ENCODE measurements at regions not wholly inside any gene's neighbourhood (a gene's known extent, or its start where the extent isn't known, plus 50 kb on each side); places are given as distances from the start of the nearest gene placed in this dataset.
A peak's percentile ranks its signal among the peaks of the same experiment; 100 is the strongest.

GRCh38 chr2:21819454-21819853 lies 695.7 kb downstream of the TDRD15 start:
- no TSS peak for BruUV-seq (replicated peaks)
- H2AFZ ChIP-seq (replicated peaks; ENCODE audit: low read length, poor library complexity) = no peak overlapping the region
- 0 out of 2 replicates have a peak overlapping the region, but pooled peaks have one; percentile 43 for H3K4ac ChIP-seq (ENCODE audit: low read depth, low read length)
- no peak overlapping the region for H3K9ac ChIP-seq (ENCODE audit: low read depth, low read length)
- no peak overlapping the region for H3K14ac ChIP-seq (replicated peaks; ENCODE audit: low read depth, low read length)
- H4K20me1 ChIP-seq (ENCODE audit: insufficient read depth, low read length) = no peaks in the 10 kb centered on the region
- peak overlapping the region; percentile 45; the same call in 1 of the 2 replicates for H2AK5ac ChIP-seq (ENCODE audit: low read depth, low read length)
- peaks cover 14% of the 10 kb centered on the region for H3K4me1 ChIP-seq (ENCODE audit: control insufficient read depth, insufficient read depth, low read length)
- no peak overlapping the region for H3K4me3 ChIP-seq (ENCODE audit: insufficient read depth, low read depth, low read length)
- H4K5ac ChIP-seq (ENCODE audit: low read depth, low read length) = no peak overlapping the region; the same call in none of the 2 replicates
- ATAC-seq (ENCODE audit: low read depth) (peak; percentile 57), DNase-seq (peak; percentile 83)
- no peak overlapping the region for H2AK9ac ChIP-seq (replicated peaks; ENCODE audit: low read depth, low read length, poor library complexity)
- H2BK15ac ChIP-seq (ENCODE audit: low read depth, low read length) = peak overlapping the region; percentile 84; the same call in 1 of the 3 replicates
- H3K9me3 ChIP-seq (ENCODE audit: control insufficient read depth, insufficient read depth, low read length) = no peaks in the 10 kb centered on the region
- intact Hi-C loops (cut with micrococcal nuclease) = loop anchor here (1.0 kb wide), 1 partner anchor 47 kb away; no protein-coding TSS in a partner anchor
- H3K18ac ChIP-seq (ENCODE audit: low read depth, low read length) = peak overlapping the region; percentile 76
- POLR2A ChIA-PET (ENCODE audit: unreplicated experiment) = no interaction called here
- no peak overlapping the region for H3K23ac ChIP-seq (ENCODE audit: low read depth, low read length)
- H3K9me1 ChIP-seq (ENCODE audit: insufficient read depth, low read length) = no peaks in the 10 kb centered on the region; the same call in 1 of the 2 replicates
- peak overlapping the region; percentile 36; the same call in 1 of the 2 replicates for H3K27ac ChIP-seq (ENCODE audit: insufficient read depth, low read length)
- CTCF ChIA-PET = interaction anchor here (0.8 kb wide), 1 partner anchor 64 kb away, joined by 3 read pairs; no protein-coding TSS in a partner anchor
- peak overlapping the region; percentile 41; the same call in 1 of the 2 replicates for H2BK20ac ChIP-seq (ENCODE audit: low read depth, low read length)
- TF ChIP-seq MAZ (IDR thresholded peaks at IDR 0.05; ENCODE audit: borderline replicate concordance, low read depth, low read length) (no peak), FOS (IDR thresholded peaks at IDR 0.05; ENCODE audit: low read depth, low read length) (peak; percentile 47; the same call in 1 of the 2 replicates), USF2 (IDR thresholded peaks at IDR 0.05; ENCODE audit: low read depth, low read length) (peak; percentile 60), CTCF (conservative IDR thresholded peaks at IDR 0.05; ENCODE audit: low read depth, low read length) (no peak), RCOR1 (IDR thresholded peaks at IDR 0.05; ENCODE audit: insufficient replicate concordance, low read length) (no peak), CEBPB (IDR thresholded peaks at IDR 0.05; ENCODE audit: low read depth, low read length) (peak; percentile 94)
- H3K79me1 ChIP-seq (ENCODE audit: low read depth in 1 of 2, low read length in 2 of 2) = no peaks in the 10 kb centered on the region
- peak overlapping the region; percentile 75; the same call in 1 of the 2 replicates for H4K91ac ChIP-seq (ENCODE audit: insufficient read depth, low read depth, low read length)
- no peaks in the 10 kb centered on the region for H3K36me3 ChIP-seq (ENCODE audit: control insufficient read depth, insufficient read depth, low read length)
- H3K56ac ChIP-seq (ENCODE audit: extremely low read depth, insufficient read depth, low read length) = no peak overlapping the region
- H2BK5ac ChIP-seq (ENCODE audit: low read depth, low read length, poor library complexity, severe bottlenecking) = peak overlapping the region; percentile 38
- dilution Hi-C loops (cut with HindIII; ENCODE audit: low sequenced_read_pairs, unreplicated experiment) = no loop called here
- in situ Hi-C loops (cut with MboI; ENCODE audit: low sequenced_read_pairs) = no loop called here
- H3K27me3 ChIP-seq (ENCODE audit: control insufficient read depth, insufficient read depth, low read length) = no peaks in the 10 kb centered on the region
- H4K8ac ChIP-seq (ENCODE audit: low read depth in 2 of 2, low read length in 2 of 2) = peak overlapping the region in 1 of 2 experiments; percentile 59; a peak in 1 of 4 replicates
- WGBS, 2 experiments (ENCODE audit: extremely low coverage in 2 of 2, insufficient read length in 1 of 2) = 43% methylated on average over 1 of the region's 2 CpGs; no CpG with 5 or more reads in 1 of the 2 experiments
- H2BK120ac ChIP-seq (ENCODE audit: low read depth, low read length) = 0 out of 2 replicates have a peak overlapping the region, but pooled peaks have one; percentile 49
- H3K4me2 ChIP-seq (ENCODE audit: low read depth, low read length) = peak overlapping the region; percentile 52; the same call in 1 of the 2 replicates

Measured in IMR-90 (cell line).